GM12872 (cell line): ENCODE measurements at regions not wholly inside any gene's neighbourhood (a gene's known extent, or its start where the extent isn't known, plus 50 kb on each side); places are given as distances from the start of the nearest gene placed in this dataset.

Experiments used
- CTCF ChIP-seq: IDR thresholded peaks from 3 replicates; pipeline ENCODE4 v1.5.1; 2011; ENCODE audit warnings: low read depth, mild to moderate bottlenecking, low read length, moderate library complexity; ENCODE audit not compliant: insufficient read depth

- no peak for TF ChIP-seq CTCF
Observed at GRCh38 chr10:108000365-108000764, 835.9 kb upstream of the SORCS1 start.

- no peak for TF ChIP-seq CTCF
Observed at GRCh38 chr10:107994621-107995270, 830.2 kb upstream of the SORCS1 start.

GRCh38 chr10:107986571-107986970 lies 822.1 kb upstream of the SORCS1 start:
- no peak for TF ChIP-seq CTCF

GRCh38 chr10:107984581-107984980 lies 820.1 kb upstream of the SORCS1 start:
- TF ChIP-seq CTCF = no peak

GRCh38 chr10:107984149-107984548 lies 819.6 kb upstream of the SORCS1 start:
- no peak for TF ChIP-seq CTCF

- TF ChIP-seq CTCF = no peak
Observed at GRCh38 chr10:107978455-107978854, 813.9 kb upstream of the SORCS1 start.

- TF ChIP-seq CTCF = no peak
Observed at GRCh38 chr10:107971973-107972372, 807.5 kb upstream of the SORCS1 start.
